Cardiac fibroblast (primary cell): ENCODE measurements at regions not wholly inside any gene's neighbourhood (a gene's known extent, or its start where the extent isn't known, plus 50 kb on each side); places are given as distances from the start of the nearest gene placed in this dataset.

ENCODE experiments used
- DNase-seq, 2 donors: peaks; one replicate each; pipeline versions ENCODE4 v3.0.0 to v3.0.0-alpha.2; 2010; ENCODE audit warnings: low read depth in 2 of 2
- H3K4me3 ChIP-seq, 2 donors: replicated peaks in 1 of 2; 1 replicate in 1 of 2; 2 replicates in 1 of 2; pipeline ENCODE4 v1.5.1; 2011; ENCODE audit warnings: low read depth in 2 of 2, low read length in 2 of 2, mild to moderate bottlenecking in 2 of 2, moderate library complexity in 1 of 2
- CTCF ChIP-seq: IDR thresholded peaks from one replicate; pipeline ENCODE4 v1.5.1; 2011; ENCODE audit warnings: low read depth, mild to moderate bottlenecking, low read length, inconsistent platforms

- no peak for DNase-seq
- TF ChIP-seq CTCF: no peak
These were observed 518.3 kb downstream of the IRX1 start for GRCh38 chr5:4113905-4114304.

GRCh38 chr5:4114452-4114851 is 518.8 kb downstream of the IRX1 start:
- no peak for DNase-seq
- no peak for TF ChIP-seq CTCF
- H3K4me3 ChIP-seq: no peak overlapping the region

More at GRCh38 chr5:4113905-4114304, 518.3 kb downstream of the IRX1 start:
- no peak overlapping the region for H3K4me3 ChIP-seq

GRCh38 chr5:4116834-4117233 is 521.2 kb downstream of the IRX1 start:
- TF ChIP-seq CTCF: no peak
- peak; percentile 8 to 83 for DNase-seq
- H3K4me3 ChIP-seq: no peak overlapping the region

- TF ChIP-seq CTCF: no peak
- DNase-seq: no peak
- H3K4me3 ChIP-seq: no peak overlapping the region
These were observed 528.8 kb downstream of the IRX1 start for GRCh38 chr5:4124221-4124970.

- TF ChIP-seq CTCF: no peak
- DNase-seq: no peak
- no peak overlapping the region for H3K4me3 ChIP-seq
These were observed 533.4 kb downstream of the IRX1 start for GRCh38 chr5:4128994-4129393.

GRCh38 chr5:4129523-4129922 is 533.9 kb downstream of the IRX1 start:
- no peak for TF ChIP-seq CTCF
- no peak overlapping the region for H3K4me3 ChIP-seq
- no peak for DNase-seq

- TF ChIP-seq CTCF: no peak
- H3K4me3 ChIP-seq: no peak overlapping the region
- DNase-seq: peak in 1 of 2 donors; percentile 63
These were observed 535.2 kb downstream of the IRX1 start for GRCh38 chr5:4130819-4131218.
